Hematopoietic multipotent progenitor cell (in vitro differentiated cells): ENCODE measurements at regions not wholly inside any gene's neighbourhood (a gene's known extent, or its start where the extent isn't known, plus 50 kb on each side); places are given as distances from the start of the nearest gene placed in this dataset.

Experiments used
- DNase-seq, 3 donors: peaks; one replicate each; pipeline ENCODE4 v3.0.0-alpha.2; 2011 to 2015; ENCODE audit warnings: low read depth in 2 of 3, low spot score in 2 of 3

DNA sequence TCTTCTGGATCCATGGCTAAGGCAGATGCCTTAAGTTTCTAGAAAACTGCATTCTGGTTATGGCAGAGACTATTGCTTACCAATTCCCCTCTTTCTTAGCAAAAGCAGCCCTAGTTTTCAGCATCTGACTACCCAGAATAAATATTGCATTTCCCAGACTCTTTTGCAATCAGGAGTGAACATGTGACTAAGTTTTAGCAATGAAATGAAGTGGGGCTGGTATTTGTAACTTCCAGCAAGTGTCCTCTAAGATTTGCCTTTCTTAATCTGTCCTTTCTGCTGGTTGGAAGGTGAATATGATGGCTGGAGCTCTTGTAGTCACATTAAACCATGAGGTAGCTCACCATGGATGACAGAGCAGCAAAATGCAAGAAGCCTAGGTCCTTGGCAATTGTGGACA is 132.9 kb upstream of the PKDCC start:
- no peak for DNase-seq

DNA sequence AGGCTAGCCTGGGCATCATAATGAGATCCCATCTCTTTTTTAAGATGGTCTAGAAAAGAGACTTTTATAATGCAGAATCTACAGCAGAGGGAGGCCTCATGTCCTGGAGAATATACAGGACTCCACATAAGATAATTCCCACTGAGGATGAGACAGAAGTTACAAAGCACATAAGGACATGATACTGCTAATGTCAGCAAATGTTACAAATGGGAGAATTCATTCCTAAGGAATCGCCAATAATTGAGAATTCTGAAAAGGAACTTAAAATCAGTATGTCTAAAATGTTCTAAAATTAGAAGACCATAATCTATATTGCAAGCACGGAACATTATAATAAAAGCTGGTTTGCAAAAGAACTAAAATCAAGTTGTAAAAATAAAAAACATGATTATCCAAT is 131.6 kb upstream of the PKDCC start:
- DNase-seq: no peak

DNA sequence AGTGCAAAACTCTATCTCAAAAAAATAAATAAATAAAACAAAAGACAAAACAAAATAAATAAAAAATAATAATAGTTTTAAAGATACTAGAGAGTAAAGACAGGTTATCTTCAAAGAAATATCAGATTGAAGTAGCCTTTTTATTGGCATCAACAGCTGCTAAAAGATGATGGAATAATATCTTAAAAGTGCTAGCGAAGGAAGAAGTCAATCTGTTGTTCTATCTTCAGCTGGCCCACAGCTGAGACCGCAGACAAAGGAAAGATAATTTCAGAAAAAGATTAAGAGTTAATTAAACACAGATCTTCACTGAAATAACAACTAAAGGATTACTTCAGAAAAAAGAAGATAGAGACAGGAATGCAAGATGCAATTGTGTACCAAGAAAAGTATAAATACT is 130.2 kb upstream of the PKDCC start:
- no peak for DNase-seq

DNA sequence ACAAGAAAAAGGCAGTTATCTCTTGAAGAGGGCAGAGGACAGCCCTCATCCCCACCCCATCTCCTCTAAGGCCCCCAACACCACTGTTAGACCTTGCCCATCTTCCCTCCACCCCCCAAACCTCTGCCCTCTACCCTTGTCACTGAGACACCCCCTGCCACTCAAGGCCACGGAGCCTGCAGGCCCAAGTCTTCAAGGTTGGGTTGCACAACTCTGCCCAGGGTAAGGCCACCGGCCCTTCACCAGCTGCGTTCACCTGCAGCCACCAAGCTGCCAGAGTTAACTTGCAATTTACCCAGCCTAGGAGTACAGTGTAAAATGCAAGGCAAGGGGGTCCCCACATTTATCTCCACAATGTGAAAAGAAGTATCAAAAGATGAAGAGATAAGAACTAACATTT is 128.7 kb upstream of the PKDCC start:
- no peak for DNase-seq

DNA sequence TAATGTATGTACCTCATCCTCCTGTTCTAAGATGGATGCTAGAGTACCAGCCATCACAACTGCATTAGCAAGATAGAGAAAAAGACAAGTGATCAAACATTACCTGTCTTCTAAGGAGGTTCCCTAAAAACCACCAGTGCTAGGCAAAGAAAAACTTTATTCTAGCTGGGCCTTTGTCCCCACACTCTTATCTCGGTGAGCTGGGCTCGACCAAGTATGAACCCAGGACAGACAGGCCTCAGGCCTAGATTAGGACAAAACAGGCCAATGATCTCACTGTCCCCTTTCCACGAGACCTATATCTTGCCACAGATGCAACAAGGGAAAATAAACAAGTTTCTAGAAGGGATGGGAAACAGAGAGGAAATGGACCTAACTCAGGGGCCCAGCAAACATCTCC is 127.6 kb upstream of the PKDCC start:
- DNase-seq: no peak

DNA sequence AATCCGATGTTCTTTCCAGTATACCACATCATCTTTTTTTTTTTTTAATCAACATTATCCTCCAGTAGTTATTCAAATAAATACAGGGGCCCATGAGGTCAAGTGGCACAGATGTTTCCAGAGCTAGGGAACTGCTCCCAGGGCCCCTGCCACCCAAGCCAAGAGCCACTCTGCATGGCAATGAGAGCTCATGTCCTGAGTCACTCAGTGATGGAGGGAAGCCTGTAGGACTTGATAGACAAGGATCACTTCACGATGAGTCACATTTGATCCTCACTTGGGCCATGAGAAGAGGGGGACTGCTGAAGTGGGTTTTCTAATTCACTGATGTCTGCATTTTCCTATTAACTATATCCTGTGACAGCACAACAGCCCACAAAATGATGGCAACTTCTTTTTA is 127.0 kb upstream of the PKDCC start:
- DNase-seq: peak in 1 of 3 donors; percentile 3

DNA sequence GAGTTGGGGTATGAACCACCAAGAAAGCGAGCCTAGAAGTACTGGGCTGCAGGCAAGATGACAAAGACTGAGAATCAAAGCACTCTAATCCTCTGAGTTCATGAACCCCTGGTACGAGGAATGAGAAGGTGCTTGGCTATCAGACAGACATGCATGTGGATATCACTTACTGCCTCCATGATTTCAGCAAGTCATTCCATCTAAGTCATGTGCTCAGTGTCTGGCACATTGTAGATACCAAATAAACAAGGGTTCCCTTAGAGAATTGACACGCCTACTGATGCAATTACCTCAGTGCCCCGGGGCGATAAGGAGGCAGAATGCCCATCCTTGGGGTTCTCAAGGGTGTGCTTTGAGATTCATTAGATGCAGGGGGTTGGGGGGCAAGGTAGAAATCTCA is 125.6 kb upstream of the PKDCC start:
- DNase-seq: peak in 1 of 3 donors; percentile 66

DNA sequence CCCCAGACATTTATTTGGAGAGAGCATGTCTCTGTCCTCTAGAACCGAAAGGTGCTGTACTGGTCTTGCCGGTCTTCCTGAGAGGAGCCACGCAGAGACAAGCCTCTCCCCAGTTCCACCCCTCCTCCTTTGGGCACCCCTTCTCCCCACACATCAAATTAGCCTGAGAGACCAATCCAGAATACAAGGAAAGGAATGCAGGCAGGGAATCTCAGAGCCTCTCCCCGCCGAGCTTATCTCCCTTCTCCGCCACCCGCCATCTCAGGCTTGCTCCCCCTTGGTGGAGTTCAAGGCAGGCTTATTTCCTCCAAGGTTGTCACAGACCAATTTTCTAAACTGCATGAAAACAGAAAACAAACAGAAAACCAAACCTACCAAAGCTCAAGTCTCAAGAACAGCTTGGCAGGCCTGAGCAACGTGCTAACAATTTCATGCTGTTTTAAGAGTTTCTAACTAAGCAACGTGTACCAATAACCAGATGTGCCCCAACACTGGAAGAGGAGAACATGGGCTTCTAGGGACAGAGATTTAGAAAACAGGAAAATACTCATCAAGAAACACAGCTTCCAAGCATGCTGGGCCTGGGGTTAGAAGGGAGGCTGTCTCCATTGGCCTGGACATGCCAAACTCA is 124.5 kb upstream of the PKDCC start:
- DNase-seq: no peak

DNA sequence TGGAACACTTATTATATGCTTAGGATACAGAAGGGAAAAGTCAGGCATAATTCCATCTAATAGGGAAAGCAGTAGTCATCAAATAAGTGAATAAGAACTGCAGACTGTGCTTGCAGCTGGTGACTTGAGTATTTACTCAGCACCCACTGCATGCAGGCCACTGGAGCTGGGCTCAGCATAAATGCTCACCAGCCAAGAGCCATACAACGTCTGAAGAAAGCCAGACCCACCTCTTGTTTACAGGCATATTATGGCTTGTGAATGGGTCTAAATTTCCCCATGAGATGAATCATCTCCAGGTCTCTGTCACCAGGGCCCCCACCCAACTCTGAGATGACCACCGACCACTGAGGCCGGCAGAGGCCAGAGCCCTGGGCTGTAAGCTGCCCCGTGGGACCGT is 123.8 kb upstream of the PKDCC start:
- no peak for DNase-seq

DNA sequence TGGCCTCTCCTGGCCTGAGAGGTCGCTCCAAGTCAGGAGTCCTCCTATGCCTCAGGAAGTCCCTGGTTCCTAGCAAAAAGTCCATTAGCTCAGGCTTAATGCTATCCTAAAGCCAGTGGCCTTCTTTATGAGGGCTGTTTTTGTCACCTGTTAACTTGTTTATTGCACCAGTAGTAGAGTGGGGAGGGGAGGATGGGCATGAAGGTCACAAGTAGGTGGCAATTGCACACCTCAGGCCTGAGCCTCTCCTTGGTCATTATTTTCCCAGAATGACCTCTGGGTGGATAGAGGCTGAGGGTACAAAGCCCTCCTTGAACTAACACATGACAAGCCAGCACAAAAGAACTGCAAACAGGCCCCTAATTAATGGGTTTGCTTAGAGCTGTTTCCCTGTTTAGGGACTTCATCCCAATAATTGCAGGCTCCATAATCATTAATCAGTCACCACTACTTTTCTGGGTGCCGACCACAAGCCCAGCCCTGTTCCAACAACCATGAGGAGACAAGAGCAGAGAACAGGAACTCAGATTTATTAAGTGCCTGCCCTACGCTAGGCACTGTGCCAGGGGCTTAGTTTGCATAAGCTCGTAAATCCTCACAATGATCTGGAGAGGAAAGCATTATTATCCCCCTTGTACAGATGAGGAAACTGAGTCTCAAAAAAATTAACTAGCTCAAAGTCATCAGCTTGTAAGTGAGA is 123.0 kb upstream of the PKDCC start:
- no peak for DNase-seq

DNA sequence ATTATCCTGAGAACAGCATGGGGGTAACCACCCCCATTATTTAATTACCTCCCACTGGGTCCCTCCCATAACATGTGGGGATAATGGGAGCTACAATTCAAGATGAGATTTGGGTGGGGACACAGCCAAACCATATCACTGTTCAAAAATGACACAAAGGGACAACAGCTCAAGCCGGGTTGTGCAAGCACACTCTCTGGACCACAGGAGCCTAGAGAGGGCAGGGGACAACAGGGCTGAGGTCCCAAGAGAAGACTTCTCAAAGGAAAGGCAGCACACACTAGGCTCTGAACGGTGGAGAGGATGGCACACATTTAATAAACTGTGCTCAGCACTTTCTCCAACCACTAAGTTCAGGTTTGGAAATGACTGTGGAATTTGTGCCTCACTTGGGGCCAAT is 122.1 kb upstream of the PKDCC start:
- no peak for DNase-seq

DNA sequence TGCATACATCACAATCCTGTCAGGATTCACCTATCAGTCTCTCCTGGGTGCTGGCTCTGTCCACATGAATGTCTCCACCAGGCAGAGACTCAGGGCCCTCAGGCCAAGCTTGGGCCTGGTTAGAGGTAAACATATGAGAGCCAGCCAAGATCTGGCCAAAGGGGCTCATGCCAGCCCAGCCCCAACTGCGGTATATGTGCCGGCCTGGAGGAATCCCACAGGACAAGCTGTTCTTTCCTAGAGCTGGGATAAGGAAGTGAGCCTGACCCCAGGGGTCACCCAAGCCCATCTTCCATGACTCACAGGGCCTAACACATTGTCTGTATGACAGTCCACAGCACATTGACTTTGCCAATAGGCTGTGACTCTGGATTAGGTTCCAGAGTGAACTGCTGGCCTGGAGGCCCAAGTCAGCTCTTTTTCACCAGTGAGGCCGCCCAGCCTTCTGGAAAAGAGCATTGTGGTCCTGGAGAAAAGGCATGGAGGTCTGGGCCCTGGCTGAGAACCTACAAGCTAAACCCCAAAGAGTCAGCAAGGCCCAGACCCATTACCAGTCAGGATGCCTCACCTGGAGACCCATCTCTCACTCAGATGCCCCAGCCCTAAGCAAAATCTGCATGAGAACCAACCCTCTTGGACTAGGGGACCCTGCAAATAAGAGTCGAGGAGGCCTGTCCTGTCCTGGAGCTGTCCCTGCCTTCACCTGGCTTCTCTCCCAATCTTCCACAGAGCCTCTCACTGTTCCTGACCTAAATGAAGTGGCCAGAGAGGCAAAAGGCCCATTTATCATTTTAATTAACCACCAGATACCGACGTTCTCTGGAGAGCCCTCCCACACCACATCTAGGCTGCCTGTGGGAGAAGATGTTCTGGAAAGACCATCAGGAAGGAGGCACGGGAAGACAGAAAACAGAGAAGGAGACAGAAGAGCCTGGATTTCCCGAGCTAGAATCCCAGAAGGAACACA is 120.9 kb upstream of the PKDCC start:
- DNase-seq: no peak

DNA sequence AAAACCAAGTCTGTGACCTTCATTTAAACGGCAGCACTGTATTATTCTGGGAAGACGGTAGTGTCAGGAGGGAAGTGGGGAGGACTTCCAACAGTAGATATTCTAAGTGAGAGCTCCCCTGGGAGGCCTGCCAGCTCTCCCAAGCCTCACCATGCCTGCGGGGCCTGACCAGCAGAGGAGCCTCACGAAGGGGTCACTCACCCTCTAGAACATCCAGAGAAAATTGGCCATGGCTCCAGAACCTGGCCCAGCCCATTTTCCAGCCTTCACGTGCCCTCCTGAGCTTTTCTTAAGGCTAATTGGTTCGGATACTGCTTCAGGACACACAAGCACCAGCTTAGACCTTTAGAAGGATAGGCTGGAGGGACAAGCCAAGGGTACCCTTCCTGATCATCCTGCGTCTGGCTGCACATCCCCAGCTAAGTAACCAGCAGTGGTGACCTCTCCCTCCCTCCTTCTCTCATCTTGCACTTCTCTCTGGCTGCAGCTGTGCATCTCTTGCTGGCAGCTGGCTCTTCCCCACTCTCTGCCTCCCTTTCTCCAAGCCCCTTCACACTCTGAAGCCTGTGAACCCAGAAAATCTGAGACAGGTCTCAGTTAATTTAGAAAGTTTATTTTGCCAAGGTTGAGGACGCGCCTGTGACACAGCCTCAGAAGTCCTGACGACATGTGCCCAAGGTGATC is 120.1 kb upstream of the PKDCC start:
- DNase-seq: no peak

DNA sequence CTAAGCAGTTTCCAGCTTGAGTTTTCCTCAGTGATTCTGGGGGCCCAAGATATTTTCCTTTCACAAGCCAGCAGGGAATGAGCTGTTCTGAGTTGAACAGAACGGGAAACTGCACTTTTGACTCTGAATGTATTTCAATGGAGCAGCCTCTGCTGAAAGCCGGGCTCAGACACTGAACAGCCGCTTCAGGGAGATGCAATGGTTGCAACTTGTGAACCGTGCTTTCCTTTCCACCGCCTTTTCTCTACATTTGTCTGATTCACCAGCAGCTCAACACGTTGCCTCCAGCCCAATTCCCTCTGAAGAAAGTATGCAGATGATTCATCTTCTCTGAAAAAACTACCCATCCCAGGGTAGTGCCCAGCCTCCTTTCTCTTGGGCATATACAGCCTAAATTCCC is 119.3 kb upstream of the PKDCC start:
- DNase-seq: no peak

DNA sequence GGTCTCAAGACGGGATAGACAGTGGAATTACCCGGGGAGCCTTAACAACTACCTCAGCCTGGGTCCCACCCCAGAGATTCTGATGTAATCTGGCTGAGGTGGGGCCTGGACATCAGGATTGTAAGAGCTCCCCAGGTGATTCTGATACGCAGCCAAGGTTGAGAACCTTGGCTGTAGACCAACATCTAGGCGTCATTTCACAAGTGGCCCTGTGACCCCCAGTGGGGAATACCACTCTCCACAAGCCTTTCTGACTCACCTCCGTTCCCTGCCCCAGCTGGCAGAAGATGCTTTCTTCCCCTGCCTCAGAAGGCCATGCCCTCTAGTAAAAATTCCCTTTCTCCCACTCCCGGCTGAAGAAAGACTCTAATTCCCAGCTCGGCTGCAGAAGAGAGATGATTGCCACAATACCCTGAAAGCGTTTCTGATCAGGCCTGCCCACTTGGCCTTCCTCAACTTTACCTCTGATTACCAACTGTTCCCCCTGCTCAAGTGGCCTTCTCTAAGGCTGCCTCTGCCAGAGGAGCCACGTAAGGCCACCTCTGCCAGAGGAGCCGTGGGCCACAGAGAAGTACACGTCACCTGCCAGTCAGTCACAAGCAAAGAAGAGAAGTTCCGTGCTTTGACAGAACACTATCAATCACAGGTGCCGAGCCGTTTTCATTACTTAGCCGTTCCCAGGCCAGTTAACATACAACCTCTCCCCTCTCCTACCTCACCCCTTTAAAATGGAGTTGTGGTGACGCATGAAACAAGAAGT is 116.8 kb upstream of the PKDCC start:
- DNase-seq: no peak

DNA sequence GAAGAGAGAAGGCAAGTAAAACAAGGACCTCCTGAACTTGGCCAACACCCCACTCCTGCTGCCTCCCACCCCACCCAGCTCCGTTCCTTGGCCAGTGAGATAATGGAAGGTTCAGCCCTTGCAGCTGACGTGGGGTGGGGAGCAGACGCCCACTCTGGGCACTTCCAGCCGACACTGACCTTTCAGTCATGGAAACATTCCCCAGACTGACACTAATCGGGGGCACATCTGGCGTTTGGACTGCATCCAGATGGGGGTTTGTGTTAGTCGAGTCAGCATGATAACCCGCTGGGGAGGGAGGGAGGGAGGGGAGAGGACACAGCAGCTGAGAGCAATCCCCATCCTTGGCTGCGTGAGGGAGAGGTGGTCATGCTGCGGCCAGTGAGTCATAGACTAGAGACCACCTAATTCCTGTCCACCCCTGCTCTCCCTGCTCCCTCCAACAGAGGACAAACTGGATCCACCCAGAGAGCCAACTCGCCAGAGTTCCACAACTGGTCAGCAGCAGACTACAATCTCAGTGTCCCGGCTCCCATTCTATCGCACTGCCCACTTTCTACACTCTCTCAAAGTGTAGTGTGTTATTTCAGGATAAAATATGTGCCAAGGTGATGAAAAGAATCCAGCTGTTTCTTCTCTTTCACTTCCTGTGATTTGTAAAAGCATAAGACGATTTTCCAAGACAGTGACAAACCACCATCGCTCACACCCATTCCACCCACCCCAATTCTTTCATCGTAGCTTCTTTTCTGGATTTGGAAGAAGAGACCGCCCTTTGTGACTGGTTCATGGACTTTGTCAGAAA is 115.4 kb upstream of the PKDCC start:
- no peak for DNase-seq

DNA sequence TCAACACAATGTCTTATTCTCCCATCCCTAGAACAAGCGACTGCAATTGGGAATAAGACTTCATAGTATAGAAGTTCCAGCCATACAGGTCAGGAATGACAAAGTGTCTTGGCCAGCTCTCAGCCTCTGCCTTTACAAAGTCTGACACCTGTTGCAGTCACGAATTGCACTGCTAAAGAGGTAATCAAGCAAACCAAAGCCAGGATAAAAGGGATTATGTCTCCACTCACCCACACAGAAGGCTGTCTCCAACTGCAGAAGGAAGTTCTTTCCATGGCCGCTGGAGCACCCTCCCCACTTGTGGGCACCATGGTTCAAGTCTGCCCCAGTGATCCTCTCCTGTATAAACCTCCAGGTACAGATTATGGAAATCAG is 114.8 kb upstream of the PKDCC start:
- DNase-seq: no peak

DNA sequence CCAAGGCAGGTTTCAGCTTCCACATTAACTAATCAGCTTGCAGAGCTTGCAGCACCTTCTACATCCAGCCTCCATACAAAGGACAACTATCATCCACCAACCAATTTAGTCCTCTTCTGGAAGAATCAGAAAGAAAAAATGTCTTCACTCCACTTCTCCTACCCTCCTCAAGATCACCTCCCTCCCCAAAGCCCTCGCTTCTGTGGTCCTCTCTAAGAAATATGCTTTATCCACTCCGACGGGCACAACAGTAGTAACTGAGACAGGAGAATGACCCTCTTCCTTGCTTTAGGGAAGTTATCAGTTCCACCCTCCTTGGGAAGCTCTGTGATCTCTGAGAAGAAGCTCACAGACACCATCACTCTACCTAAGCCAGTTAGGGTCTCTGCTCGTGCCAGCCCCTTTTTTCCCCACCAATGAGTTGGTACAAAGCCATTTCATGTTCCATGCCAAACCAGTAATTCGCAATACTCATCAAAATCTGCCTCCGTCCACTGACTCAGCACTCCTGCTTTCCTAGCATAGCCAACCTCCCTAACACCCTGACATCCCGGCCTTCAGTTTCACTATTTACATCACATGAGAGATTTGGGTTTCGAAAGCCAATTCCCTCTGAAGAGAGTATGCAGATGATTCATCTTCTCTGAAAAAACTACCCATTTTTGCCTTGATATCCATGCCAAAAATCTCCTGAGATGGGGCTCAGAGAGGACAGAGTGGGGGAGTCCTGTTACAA is 114.1 kb upstream of the PKDCC start:
- no peak for DNase-seq
